HG02970 (cell line): ENCODE measurements at regions not wholly inside any gene's neighbourhood (a gene's known extent, or its start where the extent isn't known, plus 50 kb on each side); places are given as distances from the start of the nearest gene placed in this dataset.
"Not testable (repeated sequence)": the region's sequence is repeated elsewhere in the genome, so short reads cannot be mapped to it uniquely, and the experiment has no call there.

Experiments
- ATAC-seq: cut with Tn5 transposase; IDR thresholded peaks from one replicate; pipeline ENCODE4 v1.9.1; 2021; ENCODE audit warnings: mild to moderate bottlenecking, moderate library complexity, moderate number of reproducible peaks; ENCODE audit not compliant: unreplicated experiment, low FRiP score

DNA sequence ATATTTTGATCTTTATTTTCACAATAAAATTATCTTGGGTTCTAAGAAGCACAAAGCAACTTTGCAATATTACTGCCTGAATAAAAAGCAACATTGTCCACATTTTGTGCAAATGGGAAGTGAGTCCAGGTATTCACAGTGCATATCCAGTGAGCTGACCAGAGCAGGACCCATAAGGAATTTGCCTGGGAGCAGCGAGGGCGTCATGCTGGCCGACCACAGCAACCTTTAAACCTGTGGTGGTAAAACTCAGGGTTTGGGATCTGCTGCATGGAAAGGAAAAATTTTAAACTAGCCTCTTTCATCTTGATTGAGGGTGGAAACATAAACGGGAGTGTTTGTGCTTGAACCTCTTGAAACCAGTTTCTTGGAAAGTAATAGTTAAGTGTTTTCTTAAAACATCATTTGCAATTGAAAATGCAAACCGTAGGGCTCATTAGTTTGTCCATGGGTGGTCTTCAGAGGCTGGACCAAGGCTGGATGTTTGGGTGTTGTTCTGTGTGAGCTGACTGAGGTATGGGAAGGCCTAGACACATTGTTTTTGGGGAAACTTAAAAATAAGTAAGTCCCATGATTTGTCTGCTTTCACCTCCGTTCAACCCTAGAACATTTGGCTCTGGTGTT is 85.0 kb upstream of the ANKH start:
- no peak for ATAC-seq

DNA sequence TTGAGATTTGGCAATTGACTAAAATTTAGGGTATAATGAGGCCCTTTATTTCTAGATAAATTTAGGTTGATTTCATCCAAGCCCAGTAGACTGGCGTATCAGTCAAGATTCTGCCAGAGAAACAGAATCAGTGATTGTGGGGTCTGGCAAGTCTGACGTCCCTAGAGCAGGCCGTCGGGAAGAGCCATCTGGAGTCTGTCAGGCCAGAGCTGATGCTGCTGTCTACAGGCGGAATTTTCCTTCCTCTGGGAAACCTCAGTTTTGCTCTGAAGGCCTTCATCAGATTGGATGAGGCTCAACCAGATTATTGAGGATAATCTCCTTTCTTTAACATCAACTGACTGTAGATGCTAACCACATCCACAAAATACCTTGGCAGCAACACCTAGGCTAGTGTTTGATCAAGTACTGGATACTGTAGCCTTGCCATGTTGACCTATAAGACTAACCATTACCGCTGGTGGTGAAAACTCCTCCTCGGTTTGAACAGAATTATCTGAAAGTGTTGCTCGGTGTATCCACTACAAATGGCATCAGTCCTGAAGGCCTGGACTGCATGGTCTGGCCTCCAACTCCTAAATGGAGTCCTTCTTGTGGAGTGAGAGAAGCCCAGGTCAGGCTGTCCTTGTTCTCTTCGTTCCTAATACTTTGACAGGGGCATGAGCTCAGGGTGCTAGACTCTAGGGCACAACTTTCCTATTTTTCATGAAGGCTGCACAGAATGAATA is 83.2 kb upstream of the ANKH start:
- ATAC-seq, result no peak

DNA sequence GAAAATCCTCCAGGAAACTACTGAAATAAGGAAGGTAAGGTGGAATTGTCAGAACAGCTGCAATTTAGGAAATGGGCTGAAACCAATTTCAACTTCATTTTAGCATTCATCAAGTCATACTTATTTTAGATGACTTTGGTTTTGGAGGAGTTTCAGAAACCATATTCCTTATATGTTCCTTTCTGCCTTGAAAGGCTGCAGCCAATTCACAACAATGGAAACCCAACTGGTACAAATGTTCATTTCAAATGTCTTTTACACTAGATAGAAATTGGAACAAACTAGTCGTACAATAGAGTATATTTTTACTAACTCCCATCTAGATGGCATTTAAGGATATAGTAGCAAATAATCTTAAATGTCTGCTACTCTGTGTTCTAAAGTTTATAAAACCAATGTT is 82.6 kb upstream of the ANKH start:
- no peak for ATAC-seq

DNA sequence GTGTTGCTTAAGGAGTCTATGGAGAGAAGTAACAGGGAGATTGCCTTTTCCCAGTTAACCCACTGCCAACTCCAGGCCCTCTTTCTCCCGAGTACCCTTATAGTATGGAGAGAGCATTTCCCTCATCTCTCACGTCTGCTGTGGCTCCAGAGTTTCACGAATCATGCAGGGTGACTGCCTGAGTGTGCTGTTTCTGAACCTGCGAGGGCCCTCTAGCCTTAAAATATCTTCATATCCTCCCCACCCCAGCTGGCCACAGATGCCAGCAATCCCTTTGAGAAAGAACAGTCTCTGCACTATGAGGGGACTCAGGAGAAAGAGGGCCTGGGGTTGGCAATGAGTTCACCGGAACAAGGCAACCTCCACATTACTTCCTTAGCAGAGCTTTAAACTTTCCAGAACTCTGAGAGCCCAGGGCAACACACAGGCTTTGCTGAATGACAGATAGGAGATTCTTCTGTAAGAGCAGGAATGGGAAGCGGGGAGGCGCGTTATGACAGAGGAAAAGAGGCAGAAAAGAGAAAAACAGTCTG is 81.6 kb upstream of the ANKH start:
- ATAC-seq, result no peak

DNA sequence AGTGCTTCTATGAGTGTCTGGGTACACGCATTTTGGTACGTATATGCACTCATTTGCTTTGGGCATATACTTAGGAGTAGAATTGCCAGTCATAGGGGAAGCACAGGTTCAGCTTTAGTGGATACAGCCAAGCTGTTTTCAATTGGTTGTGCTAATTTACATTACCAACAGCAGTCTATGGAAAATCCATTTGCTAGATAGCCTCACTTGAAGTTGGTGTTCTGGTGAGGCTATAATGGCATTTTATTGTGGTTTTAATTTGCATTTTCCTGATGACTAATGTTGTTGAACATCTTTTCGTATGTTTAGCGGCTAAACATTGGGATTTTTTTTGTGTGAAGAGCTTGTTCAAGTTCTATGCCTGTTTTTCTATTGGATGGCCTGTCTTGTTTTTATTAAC is 76.8 kb upstream of the ANKH start:
- no peak for ATAC-seq

DNA sequence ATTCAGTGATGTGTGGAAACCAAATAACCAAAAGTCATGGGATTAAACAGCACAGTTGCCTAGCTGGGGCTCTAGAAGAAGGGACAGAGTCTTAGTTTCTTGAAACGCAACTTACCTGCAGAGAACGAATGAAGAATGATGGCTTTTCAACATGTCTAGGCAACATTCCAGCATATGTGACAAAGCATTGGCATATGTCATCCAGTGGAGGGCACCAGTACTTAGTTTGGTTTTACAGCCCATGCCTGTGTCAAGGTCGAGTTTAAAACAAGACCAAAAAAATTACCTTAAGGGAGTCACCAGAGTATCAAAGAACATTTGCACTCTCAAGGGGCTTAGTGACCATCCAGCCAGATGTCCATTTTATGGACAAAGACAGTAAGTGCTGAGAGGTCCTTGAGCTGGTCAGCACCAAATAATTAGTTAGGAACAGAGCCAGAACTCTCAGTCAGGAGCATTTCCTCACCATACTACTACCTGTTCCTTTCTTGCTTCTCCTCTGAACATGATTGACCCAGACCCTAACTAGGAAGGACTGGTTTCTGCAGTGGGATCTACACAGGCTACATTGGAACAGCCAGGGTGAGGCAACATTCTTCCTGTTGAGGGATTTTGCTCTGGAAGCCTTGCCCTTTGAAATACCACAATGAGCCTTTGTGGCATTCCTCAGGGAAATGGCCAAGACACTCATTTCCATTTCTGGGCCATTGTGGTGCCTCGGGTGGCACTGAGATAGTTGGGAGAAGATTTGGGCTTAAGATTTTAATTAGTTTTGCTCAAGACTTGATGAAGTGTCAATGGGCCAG is 75.4 kb upstream of the ANKH start:
- no peak for ATAC-seq

DNA sequence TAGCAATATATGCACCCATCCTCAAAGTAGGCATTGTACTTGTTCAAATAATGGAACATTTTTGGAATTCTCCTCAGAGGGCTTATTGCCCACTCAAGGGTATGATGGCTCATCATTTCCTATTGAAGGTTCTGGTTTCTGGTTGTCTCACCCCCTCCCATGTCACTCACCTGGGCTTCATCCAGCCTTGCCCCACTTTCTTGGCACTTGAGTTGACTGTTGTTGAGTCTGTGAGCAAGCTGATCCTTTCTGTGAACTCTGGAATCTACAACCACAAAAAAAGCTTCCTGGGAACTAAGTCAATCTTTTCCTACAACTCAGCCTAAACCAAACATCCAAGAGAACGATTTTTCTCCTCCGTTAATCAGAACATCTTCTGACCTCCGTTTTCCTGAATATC is 73.9 kb upstream of the ANKH start:
- ATAC-seq, result no peak

DNA sequence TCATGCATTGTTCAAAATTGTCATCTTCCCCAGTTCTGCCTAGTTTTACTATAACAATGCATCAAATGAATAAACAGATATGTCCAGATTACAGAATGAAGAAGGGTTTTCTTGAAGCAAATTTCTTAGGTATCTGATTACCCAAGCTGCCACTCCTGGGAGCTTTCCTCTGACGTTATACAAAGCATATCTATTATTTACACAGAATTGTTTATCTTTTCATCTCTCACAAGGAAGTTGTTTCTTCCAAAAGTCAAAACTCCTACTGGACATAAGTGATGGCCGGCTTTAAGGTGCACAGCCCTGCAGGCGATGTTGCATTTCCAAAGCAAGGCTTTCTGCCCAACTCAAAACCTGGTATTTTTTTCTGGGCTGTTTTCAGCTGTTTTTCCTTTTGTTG is 73.4 kb upstream of the ANKH start:
- no peak for ATAC-seq

DNA sequence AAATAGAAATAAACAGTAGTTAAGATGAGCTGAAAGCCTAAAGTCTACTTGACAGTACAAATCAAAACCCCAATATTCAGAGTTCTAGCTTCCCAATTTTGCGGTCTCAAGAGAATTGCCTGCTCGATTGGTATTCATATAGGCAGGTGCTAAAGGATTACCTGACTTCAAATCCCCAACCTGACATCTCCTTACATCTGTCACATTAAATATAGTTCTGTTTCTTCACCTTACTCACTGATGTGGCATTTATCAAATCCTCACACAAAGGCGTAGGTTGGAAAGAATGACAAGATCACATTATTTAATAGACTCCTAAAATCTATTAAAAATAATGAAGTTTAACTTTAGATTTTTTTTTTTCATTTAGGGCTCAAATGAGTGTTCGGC is 72.8 kb upstream of the ANKH start:
- ATAC-seq, result no peak

DNA sequence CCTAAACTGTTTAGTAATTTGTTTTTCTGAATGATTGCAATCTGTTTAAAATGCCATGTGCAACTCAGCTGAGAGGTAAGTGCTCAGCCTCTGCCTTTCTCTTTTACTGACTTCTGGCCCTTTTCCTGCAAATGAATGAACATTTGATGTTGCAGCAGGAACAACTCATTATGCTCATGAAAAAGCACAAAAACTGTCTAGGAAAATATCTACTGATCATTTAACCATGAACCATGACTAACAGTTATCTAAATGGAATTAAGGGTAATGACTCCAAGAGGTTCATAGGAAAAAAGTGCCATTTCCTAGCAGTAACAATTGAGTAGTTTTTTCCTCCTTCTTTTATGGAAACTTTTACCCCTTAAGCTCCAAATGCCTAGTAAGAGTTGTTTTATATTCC is 70.6 kb upstream of the ANKH start:
- no peak for ATAC-seq

DNA sequence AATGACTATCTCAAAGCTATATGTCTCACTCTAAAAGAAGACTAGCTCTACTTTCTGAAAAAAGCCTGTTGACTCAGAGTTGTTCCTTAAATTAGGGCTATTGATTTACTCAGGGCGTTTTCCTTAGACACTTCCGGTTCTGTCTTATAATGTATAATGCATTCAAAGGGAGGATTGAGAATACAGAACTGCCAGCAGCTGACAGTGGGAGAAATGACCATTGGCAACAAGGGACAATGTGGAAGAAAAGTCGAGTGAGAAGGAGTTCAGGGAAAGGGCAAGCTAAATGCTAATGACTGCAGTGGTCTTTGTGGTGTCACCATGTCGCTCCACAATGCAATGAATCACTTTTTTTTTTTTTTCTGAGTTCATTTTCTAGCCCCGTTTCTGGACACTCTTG is 65.7 kb upstream of the ANKH start:
- no peak for ATAC-seq

DNA sequence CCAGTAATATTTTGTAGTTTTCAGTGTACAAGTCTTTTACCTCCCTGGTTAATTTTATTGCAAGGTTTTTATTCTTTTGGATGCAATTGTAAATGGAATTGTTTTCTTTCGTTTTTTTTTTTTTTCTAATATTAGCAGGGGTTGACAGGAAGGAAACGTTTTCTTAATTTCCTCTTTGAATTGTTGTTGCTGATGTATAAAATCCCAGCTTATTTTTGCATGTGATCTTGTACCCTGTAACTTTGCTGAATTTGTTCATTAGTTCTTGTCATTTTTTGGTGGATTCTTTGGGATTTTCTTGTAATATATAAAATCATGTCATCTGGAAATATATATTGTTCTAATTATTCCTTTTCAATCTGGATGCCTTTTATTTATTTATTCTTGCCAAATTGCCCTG is 65.0 kb upstream of the ANKH start:
- ATAC-seq, result no peak

DNA sequence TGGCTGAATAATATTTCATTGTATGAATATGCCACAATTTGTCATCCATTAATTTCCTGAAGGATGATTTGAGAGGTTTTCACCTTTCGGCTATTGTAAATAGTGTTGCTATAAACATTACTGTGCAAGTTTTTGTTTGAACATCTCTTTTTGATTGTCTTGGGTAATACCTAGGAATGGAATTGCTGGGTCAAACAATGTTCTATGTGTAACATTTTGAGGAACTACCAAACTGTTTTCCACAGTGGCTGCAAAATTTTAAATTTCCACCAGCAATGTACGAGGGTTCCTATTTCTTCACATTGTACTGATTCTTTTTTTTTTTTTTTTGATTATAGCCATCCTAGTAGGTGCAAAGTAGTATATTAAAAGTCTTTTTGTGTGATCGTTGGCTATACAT is 63.8 kb upstream of the ANKH start:
- ATAC-seq, result no peak

DNA sequence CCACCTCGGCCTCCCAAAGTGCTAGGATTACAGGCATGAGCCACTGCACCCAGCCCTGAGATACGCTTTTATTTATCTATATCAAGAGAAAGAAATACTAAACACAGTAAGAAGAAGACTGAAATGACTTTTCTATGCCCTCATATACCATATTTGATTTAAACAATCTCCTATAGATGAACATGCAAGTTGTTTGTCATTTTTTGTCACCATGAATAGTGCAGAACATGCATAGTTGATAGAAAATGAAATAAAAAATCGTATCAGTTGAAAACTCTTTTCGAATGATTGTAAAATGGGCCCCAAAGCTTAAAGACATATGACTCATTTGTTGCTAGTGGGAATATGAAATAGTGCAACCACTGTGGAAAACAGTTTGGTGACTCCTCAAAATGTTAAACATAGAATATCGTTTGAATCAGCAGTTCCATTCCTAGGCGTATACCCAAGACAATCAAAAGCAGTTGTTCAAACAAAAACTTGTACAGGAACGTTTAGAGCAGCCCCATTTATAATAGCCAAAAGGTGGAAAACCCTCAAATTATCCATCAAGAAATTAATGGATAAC is 61.4 kb upstream of the ANKH start:
- no peak for ATAC-seq

DNA sequence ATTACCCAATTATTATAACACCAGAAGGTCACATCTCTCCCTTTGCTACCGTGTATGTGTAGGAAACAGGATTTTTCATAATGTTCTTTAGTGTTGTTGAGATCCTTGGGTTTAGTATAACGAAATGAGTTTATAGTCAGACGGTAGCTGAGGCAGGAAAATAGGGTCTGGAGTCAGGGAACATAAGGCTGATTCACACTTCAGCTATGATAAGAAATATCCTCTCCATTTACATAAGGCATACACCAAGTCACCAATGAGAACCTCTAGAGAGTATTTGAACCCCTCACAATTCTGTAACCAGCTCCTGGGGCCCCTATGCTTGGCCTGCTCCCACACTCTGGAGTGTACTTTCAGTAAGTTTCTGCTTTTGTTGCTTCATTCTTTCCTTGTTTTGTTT is 58.9 kb upstream of the ANKH start:
- no peak for ATAC-seq

DNA sequence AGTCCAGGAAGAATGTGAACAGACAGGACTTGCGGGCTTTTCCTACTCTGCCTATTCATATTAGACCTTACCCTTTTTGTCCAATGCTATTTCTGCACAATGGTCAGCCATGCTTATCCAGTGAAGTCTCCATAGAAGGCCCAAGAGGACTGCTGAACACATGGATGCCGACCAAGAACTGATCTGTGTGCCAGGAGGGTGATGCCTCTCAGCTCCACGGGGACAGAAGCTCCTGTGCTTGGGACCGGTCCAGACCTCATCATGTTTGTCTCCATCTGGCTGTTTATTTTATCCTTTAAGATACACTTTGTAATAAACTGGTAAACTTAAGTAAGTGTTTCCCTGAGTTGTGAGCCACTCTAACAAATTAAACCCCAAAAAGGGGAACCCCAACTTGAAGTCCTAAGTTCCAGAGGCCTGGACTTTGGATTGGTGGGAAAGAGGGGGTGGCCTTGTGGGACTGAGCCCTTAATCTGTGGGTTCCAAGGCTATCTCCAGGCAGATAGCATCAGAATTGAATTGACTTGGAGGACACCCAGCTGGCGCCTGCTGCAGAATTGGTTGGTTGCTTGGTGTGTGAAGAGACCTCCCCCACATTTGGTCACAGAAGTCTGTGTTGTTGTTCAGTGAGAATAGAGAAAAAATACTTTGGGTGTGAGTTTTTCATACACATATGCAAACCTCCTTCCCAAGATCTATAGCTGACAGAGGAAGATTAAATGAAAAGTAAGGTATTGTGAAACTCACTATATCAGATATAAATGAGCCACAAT is 57.9 kb upstream of the ANKH start:
- no peak for ATAC-seq

DNA sequence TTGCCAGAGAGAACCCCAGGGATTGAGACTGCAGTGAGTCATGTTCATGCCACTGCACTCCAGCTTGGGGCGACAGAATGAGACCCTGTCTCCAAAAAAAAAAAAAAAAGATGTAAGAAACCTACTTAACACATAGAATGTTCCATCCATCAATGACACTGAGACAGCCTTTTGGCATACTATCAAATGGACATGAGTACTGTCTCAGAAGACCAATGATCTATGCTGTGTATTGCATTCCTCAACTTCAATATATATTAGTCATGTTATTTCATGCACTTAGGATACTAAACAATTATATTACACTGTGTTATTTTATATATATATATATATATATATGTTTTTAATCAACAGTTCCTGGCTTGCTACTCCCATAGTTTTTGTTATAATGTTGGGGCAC is 57.1 kb upstream of the ANKH start:
- ATAC-seq, result no peak

DNA sequence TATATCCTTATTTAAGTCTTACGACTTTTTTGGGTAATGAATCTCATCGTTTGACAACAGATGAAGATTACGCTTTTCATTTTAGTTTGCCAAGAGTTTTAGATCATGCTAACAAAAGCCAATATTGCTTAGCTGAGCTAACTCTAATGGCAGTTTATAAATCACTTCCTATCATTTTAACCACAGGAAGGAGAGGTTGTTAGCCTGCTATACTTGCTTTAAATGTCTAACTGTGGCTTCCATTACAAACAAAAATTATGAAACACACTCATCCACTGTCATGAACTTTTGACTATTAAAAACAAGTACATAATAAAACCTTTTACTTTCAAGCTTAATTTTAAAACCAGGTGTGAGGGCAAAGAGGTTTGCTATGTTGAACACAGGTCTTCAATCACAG is 53.7 kb upstream of the ANKH start:
- no peak for ATAC-seq

DNA sequence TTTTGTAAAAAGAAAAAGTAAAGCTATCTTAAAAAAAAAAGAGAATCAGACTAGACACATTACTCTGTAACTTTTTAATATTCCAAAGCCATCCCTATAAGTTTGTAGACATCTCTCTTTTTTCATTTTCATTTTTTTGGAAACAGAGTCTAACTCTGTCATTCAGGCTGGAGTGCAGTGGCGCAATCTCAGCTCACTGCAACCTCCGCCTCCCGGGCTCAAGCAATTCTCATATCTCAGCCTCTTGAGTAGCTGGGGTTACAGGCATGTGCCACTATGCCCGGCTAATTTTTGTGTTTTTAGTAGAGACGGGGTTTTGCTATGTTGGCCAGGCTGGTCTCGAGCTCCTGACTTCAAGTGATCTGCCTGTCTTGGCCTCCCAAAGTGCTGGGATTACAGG is 51.4 kb upstream of the ANKH start:
- ATAC-seq, result not testable (repeated sequence)

DNA sequence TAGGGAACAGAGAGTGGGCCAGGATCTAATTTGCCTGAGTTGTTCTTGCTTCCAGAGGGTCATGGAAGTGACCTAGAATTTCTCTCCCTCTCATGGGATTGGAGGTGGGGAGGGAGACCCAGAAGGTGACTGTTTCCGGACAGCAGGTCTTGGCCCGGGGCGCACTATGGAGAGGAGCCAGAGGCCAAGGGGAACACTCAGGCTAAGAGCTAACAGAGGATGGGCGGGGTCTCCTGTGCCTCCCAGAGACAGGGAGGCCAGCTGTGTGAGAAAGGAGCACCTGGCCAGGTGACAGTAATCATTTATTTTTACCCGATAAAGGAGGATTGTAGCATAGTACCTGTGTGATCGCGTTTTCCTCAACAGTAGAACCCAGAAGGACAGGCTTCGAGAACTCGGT is 50.9 kb upstream of the ANKH start:
- ATAC-seq, result no peak
